Upper lobe of left lung (tissue), 6 donors: ENCODE measurements at regions not wholly inside any gene's neighbourhood (a gene's known extent, or its start where the extent isn't known, plus 50 kb on each side); places are given as distances from the start of the nearest gene placed in this dataset.

Experiments
- ATAC-seq, 2 donors: fragments of 200-7000 bp; cut with Tn5 transposase; one replicate each; pipeline ENCODE4 v1.9.1; 2022; ENCODE audit warnings: mild to moderate bottlenecking in 2 of 2, moderate library complexity in 2 of 2; ENCODE audit not compliant: low FRiP score in 2 of 2
- DNase-seq, 2 donors: peaks; one replicate each; pipeline ENCODE4 v3.0.0-alpha.2; 2019 to 2020
- H3K27ac ChIP-seq, 4 donors: fragments of 200-600 bp; sonication (generic); one replicate each; pipeline ENCODE4 v1.5.1; 2016 to 2019
- H3K27me3 ChIP-seq, 4 donors: fragments of 200-600 bp; sonication (generic); one replicate each; pipeline ENCODE4 v1.5.1; 2017 to 2019
- H3K36me3 ChIP-seq, 4 donors: fragments of 200-600 bp; sonication (generic); one replicate each; pipeline ENCODE4 v1.5.1; 2016 to 2019
- H3K4me1 ChIP-seq, 4 donors: fragments of 200-600 bp; sonication (generic); one replicate each; pipeline ENCODE4 v1.5.1; 2018 to 2019
- H3K4me3 ChIP-seq, 4 donors: fragments of 200-600 bp; sonication (generic); one replicate each; pipeline ENCODE4 v1.5.1; 2017 to 2019; ENCODE audit warnings: mild to moderate bottlenecking in 2 of 4, moderate library complexity in 1 of 4
- H3K9me3 ChIP-seq, 4 donors: fragments of 200-600 bp; sonication (generic); one replicate each; pipeline ENCODE4 v1.5.1; 2018 to 2019
- CTCF ChIP-seq, 6 experiments: fragments of 450-650 bp in 4 of 6; fragments of 200-600 bp in 2 of 6; sonication (generic) in 2 of 6; IDR thresholded peaks; one replicate each; pipeline ENCODE4 v1.5.1; 2016 to 2019; ENCODE audit warnings: antibody characterized with exemption in 6 of 6
- EP300 ChIP-seq, 4 donors: sonication (generic); formaldehyde crosslinking; IDR thresholded peaks; one replicate each; pipeline ENCODE4 v1.5.1; 2017; ENCODE audit warnings: antibody characterized with exemption in 4 of 4, control low read depth in 2 of 4
- POLR2A ChIP-seq, 4 donors: fragments of 450-650 bp; IDR thresholded peaks; one replicate each; pipeline ENCODE4 v1.5.1; 2016 to 2017; ENCODE audit warnings: antibody characterized with exemption in 4 of 4, mild to moderate bottlenecking in 2 of 4
- POLR2AphosphoS5 ChIP-seq, 2 donors: sonication (generic); formaldehyde crosslinking; IDR thresholded peaks; one replicate each; pipeline ENCODE4 v1.5.1; 2017; ENCODE audit warnings: antibody characterized with exemption in 2 of 2
- WGBS, 2 donors: methylation state at CpG; one replicate each; pipeline ENCODE4 v1.1.5; 2017 to 2018; 5-methylcytosine and 5-hydroxymethylcytosine counted together
- donor health status: DM: no; HTN: no; CAD: no; lungs with moderate emphysema.
- donor health status: DM: no; HTN: yes; CAD: no; lungs with severe emphysema.

GRCh38 chr3:116914004-116914403, 204.4 kb downstream of the TUSC7 start:
- Histone ChIP-seq H3K4me1 (no peaks in the 10 kb centered on the region), H3K9me3 (no peaks in the 10 kb centered on the region), H3K36me3 (no peaks in the 10 kb centered on the region), H3K27ac (no peak overlapping the region), H3K27me3 (no peaks in the 10 kb centered on the region), H3K4me3 (no peak overlapping the region)
- ATAC-seq (no peak), DNase-seq (no peak)
- 58 to 68% methylated on average over 2 of the region's 2 CpGs for WGBS, 2 donors
- no peak for TF ChIP-seq EP300 (IDR thresholded peaks at IDR 0.05)
- TF ChIP-seq POLR2A (IDR thresholded peaks at IDR 0.05) = no peak
- no peak for TF ChIP-seq POLR2AphosphoS5 (IDR thresholded peaks at IDR 0.05)
- TF ChIP-seq CTCF (IDR thresholded peaks at IDR 0.05) = no peak

- no peaks in the 10 kb centered on the region for H3K9me3 ChIP-seq
- no peaks in the 10 kb centered on the region for H3K27me3 ChIP-seq
- ATAC-seq = no peak
- H3K27ac ChIP-seq = no peak overlapping the region
- no peak overlapping the region for H3K4me3 ChIP-seq
- H3K36me3 ChIP-seq = no peaks in the 10 kb centered on the region
- no peak for DNase-seq
- no peak for TF ChIP-seq POLR2A (IDR thresholded peaks at IDR 0.05)
- no peak for TF ChIP-seq EP300 (IDR thresholded peaks at IDR 0.05)
- no peak for TF ChIP-seq POLR2AphosphoS5 (IDR thresholded peaks at IDR 0.05)
- no peak for TF ChIP-seq CTCF (IDR thresholded peaks at IDR 0.05)
- H3K4me1 ChIP-seq = no peaks in the 10 kb centered on the region
These were observed 207.3 kb downstream of the TUSC7 start for GRCh38 chr3:116916836-116917235.

GRCh38 chr3:116920826-116921610, 211.4 kb downstream of the TUSC7 start:
- DNase-seq = no peak
- no peak for ATAC-seq
- WGBS, 2 donors = 72 to 81% methylated on average over 3 of the region's 3 CpGs
- Histone ChIP-seq H3K27me3 (no peaks in the 10 kb centered on the region), H3K4me3 (no peak overlapping the region), H3K27ac (no peak overlapping the region), H3K4me1 (no peaks in the 10 kb centered on the region), H3K36me3 (no peaks in the 10 kb centered on the region), H3K9me3 (peaks cover 0 to 5% (median 0%) of the 10 kb centered on the region in 4 donors)
- TF ChIP-seq CTCF (IDR thresholded peaks at IDR 0.05) (no peak), POLR2AphosphoS5 (IDR thresholded peaks at IDR 0.05) (no peak), EP300 (IDR thresholded peaks at IDR 0.05) (no peak), POLR2A (IDR thresholded peaks at IDR 0.05) (no peak)

GRCh38 chr3:116927918-116928317, 218.3 kb downstream of the TUSC7 start:
- DNase-seq (no peak), ATAC-seq (no peak)
- Histone ChIP-seq H3K27me3 (no peaks in the 10 kb centered on the region), H3K9me3 (peaks cover 0 to 5% (median 0%) of the 10 kb centered on the region in 4 donors), H3K36me3 (no peaks in the 10 kb centered on the region), H3K4me1 (no peaks in the 10 kb centered on the region), H3K27ac (no peak overlapping the region), H3K4me3 (no peak overlapping the region)
- TF ChIP-seq POLR2AphosphoS5 (IDR thresholded peaks at IDR 0.05) (no peak), POLR2A (IDR thresholded peaks at IDR 0.05) (no peak), EP300 (IDR thresholded peaks at IDR 0.05) (no peak), CTCF (IDR thresholded peaks at IDR 0.05) (no peak)
- 75 to 83% methylated on average over 2 to 4 of the region's 4 CpGs for WGBS, 2 donors
